GM10847 (cell line): ENCODE measurements at regions not wholly inside any gene's neighbourhood (a gene's known extent, or its start where the extent isn't known, plus 50 kb on each side); places are given as distances from the start of the nearest gene placed in this dataset.

Experiments
- POLR2A ChIP-seq: IDR thresholded peaks from 2 replicates; pipeline ENCODE4 v1.6.1; 2011; ENCODE audit not compliant: insufficient read length; ENCODE audit errors: extremely low read depth

- TF ChIP-seq POLR2A = no peak
These were observed 124.4 kb upstream of the JARID2 start for GRCh38 chr6:15121443-15121842.

GRCh38 chr6:15121977-15122550 lies 123.8 kb upstream of the JARID2 start:
- TF ChIP-seq POLR2A = no peak

DNA sequence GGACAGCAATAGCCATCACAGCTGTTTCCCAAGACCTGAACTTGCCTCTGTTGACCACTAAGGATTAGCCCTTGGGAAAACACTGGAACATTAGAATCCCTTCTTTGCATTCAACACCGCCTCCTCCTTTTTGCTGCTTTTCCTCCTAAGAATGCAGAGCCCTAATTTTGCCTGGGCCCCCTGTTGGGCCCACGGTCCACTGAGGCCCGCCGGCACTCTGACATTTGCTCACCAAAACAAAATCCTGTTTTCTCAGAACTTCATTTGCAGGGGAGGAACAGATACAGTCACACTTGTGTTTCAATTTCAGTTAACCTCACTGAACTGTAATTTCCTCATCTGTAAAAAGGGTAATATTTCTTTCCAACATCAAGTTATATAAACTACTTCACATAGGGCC lies 116.0 kb upstream of the JARID2 start:
- TF ChIP-seq POLR2A = no peak

GRCh38 chr6:15131234-15131633 lies 114.6 kb upstream of the JARID2 start:
- no peak for TF ChIP-seq POLR2A

- TF ChIP-seq POLR2A = no peak
These were observed 114.2 kb upstream of the JARID2 start for GRCh38 chr6:15131651-15132061.

DNA sequence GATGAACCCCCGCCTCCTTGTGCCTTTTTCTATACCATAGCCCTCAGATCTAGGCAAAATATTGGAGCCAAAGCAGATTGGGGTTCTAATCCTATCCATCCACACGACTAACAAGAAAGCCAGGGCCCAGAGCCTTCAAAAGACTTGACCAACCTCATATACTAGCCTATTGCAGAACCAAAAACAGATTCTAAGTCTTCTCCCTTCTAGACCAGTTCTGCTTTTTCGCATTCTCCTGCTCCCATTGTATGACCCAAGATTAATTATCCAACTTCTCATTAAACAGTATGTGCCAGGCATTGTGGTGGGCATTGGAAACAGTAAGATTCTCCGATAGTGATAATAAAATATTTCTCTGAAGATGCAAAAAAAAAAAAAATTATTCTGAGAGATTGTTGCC lies 113.7 kb upstream of the JARID2 start:
- TF ChIP-seq POLR2A = no peak

DNA sequence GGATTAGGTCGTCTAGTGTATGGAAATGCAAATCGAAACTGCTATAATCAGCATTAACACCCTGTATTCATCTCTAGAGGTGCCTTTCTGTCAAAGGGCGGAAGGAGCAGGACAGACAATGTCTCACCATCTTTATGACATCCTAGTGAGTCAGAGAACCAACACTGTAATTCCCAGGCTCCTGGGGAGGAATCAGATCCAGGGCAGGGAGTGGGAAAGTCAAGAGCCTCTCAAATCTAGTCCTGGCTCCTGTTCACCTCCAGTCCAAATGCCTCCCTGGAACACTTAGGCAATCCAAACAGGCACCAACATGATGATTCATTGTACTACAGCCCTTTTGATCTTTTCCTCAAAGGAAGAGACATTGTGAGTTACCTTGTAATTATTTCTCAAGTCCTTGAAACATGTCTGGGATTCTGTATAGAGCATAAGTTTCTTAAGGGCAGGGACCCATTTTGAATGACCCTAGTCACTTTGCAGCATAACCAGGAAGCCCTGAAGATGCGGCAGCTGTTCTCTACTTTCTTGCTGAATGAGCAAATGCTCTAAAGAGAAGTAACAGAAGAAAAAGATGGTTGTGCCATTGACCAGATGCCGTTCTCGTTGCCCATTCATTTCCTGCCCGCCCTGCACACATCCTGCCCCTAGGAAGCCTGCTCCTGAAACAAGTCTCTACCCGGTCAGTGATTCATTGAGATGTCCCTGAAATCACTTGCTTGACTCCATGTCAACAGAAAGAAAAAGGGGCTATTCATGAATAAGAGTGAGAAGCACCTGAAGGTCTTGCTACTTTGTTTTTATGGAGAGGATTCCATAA lies 112.8 kb upstream of the JARID2 start:
- no peak for TF ChIP-seq POLR2A

- no peak for TF ChIP-seq POLR2A
These were observed 108.8 kb upstream of the JARID2 start for GRCh38 chr6:15137086-15137485.

GRCh38 chr6:15143086-15143485 lies 102.8 kb upstream of the JARID2 start:
- no peak for TF ChIP-seq POLR2A

DNA sequence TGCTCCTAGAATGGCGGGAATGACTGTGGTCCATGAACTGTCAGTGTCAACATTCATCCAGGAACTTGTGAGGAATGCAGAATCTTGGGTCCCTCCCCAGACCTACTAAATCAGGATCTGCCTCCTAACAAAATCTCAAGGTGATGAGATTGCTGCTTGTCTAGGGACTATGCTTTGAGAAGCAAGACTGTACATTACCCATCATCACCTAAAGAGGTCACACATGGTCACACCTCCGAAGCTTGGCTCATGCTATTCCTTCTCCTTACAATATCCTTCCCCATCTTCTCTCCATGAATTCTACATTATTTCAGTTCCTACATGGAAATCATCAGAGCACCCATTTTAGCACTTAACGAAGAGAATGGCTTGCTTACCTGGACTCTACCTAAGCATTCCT lies 102.3 kb upstream of the JARID2 start:
- no peak for TF ChIP-seq POLR2A

DNA sequence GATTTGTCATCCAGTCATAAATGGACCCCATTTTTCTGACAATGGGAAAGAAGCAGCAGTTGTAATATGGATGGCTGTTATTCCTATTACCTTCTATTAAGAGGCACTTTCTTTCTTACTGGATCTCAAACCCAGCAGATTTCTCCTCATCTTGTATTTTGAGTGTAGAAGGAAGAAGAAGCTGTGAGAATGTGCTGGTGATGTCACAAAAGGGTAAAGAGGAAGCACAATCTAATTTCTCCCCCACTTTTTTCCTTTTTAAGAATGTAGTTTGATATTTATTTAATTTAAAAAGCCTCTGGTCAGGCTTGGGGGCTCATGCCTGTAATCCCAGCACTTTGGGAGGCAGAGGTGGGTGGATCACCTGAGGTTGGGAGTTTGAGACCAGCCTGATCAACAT lies 100.0 kb upstream of the JARID2 start:
- TF ChIP-seq POLR2A = no peak

DNA sequence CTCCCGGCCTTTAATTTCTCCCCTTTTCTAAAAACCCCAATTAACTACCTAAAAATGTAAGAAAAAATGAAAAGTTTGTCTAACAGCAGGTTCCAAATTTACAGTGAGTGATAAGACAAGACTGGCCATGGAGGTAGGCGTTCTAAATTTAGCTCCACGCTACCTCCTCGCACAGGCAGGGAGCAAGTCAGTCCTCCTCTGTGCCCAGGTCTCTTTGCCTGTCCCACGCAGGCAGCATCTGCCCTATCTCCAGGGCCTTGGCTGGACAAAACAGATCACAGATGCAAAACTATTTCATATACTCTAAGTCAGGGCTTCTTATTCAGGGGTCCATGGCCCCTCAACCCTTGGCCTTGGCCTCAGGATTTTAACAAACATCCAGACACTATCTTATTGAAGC lies 98.0 kb upstream of the JARID2 start:
- no peak for TF ChIP-seq POLR2A

DNA sequence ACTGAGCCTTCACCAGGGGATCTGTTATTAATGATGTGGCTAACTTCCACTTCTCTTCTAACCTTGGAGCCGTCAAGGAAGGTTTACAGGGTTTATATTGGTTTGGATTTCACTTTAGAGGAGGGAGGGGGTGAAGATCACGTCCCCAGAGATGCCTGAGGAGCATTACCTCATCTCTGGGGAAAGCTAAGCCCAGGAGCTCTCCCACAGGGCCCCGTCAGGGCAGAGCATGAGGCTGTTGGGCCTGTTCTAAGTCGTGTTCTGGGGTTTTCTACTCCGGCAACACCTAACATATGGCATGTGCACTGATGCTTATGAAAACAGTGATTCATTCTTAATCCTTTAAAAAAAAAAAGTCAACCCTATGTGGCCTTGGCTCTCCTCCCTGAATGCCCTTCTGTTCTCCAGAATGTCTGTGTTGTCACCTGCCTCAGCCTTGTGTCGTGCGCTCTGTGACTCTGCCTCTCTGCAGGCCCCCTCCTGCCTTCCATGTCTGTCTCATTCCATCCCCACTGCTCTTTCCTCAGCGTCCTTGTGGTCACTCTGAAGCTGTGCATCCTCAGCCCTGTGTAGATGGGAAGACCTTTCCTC lies 97.4 kb upstream of the JARID2 start:
- no peak for TF ChIP-seq POLR2A

- no peak for TF ChIP-seq POLR2A
These were observed 95.7 kb upstream of the JARID2 start for GRCh38 chr6:15150207-15150606.

- no peak for TF ChIP-seq POLR2A
These were observed 93.2 kb upstream of the JARID2 start for GRCh38 chr6:15152700-15153099.

DNA sequence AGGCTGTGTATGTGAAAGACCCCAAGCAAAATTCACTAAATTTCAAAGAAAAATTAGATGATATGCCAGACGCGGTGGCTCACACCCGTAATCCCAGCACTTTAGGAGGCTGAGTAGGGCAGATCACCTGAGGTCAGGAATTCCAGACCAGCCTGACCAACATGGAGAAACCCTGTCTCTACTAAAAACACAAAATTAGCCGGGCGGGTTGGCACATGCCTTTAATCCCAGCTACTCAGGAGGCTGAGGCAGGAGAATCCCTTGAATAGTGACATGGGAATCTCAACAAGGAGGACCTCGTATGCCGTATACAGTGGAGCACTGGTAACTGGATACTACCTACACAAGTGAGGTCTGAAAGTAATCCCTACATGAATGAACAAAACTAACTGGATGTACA lies 92.7 kb upstream of the JARID2 start:
- no peak for TF ChIP-seq POLR2A
